HepG2 (cell line): ENCODE measurements at regions not wholly inside any gene's neighbourhood (a gene's known extent, or its start where the extent isn't known, plus 50 kb on each side); places are given as distances from the start of the nearest gene placed in this dataset.

Experiments
- ATAC-seq: fragments of 200-7000 bp; cut with Tn5 transposase; 3 replicates; pipeline ENCODE4 v1.9.1; 2020; ENCODE audit warnings: mild to moderate bottlenecking, moderate library complexity
- BruUV-seq: library from RNA; stranded (reverse); fragments of 400-500 nt; replicated peaks from 2 replicates; lab custom pipeline; 2021; lab: Mats Ljungman, UMichigan
- CTCF ChIA-PET: fragments of 300-600 bp; formaldehyde crosslinking; extraction: SDS; loops from one replicate; lab custom pipeline; 2021; ENCODE audit warnings: low total read pairs, inconsistent platforms, low intra/inter-chr PET ratio; lab: Yijun Ruan, JAX
- POLR2A ChIA-PET: fragments of 350-600 bp; sonication (Branson Sonifier 250); formaldehyde crosslinking; loops from one replicate; lab custom pipeline; 2020; ENCODE audit warnings: antibody characterized with exemption, inconsistent platforms; lab: Yijun Ruan, JAX
- DNase-seq: peaks from one replicate; pipeline ENCODE4 v3.0.0-alpha.2; 2015; ENCODE audit warnings: low spot score
- FAIRE-seq: peaks from 3 replicates; lab custom pipeline; 2011; peaks lifted over from hg19 to GRCh38; lab: Jason Lieb, UNC
- H2AFZ ChIP-seq: one replicate; pipeline ENCODE4 v1.6.1; 2011; ENCODE audit warnings: low read length, inconsistent platforms
- H3K27ac ChIP-seq: fragments of 300-600 bp; 3 replicates; pipeline ENCODE4 v1.8.0; 2011; ENCODE audit warnings: mixed run types, mild to moderate bottlenecking, mixed read lengths, low read length, inconsistent platforms; ENCODE audit not compliant: insufficient read depth; ENCODE audit errors: extremely low read length
- H3K27me3 ChIP-seq, 2 experiments: fragments of 200-600 bp in 1 of 2; 2 replicates in 1 of 2; 3 replicates in 1 of 2; pipeline versions ENCODE4 v1.6.0 to v1.8.0; 2011; ENCODE audit warnings: low read length in 2 of 2, mild to moderate bottlenecking in 2 of 2, moderate library complexity in 2 of 2, inconsistent platforms in 1 of 2; ENCODE audit not compliant: insufficient read depth in 2 of 2, control insufficient read depth in 1 of 2
- H3K36me3 ChIP-seq, 2 experiments: fragments of 200-600 bp in 1 of 2; replicated peaks in 1 of 2; 2 replicates in 1 of 2; 3 replicates in 1 of 2; pipeline versions ENCODE4 v1.5.1 to v1.8.0; 2011; ENCODE audit warnings: low read length in 2 of 2, inconsistent platforms in 1 of 2; ENCODE audit not compliant: insufficient read depth in 2 of 2, control insufficient read depth in 1 of 2
- H3K4me1 ChIP-seq: 2 replicates; pipeline ENCODE4 v1.5.1; 2012; ENCODE audit warnings: low read length, inconsistent platforms; ENCODE audit not compliant: insufficient read depth
- H3K4me2 ChIP-seq: 2 replicates; pipeline ENCODE4 v1.6.0; 2011; ENCODE audit warnings: low read depth, low read length, inconsistent platforms
- H3K4me3 ChIP-seq, 3 experiments: fragments of 200-600 bp in 1 of 3; sonication (generic), shearing (Covaris generic) in 1 of 3; replicated peaks in 1 of 3; 2 replicates each; pipeline ENCODE4 v1.5.1; 2011 to 2016; ENCODE audit warnings: low read length in 3 of 3, inconsistent platforms in 2 of 3, low read depth in 2 of 3, mild to moderate bottlenecking in 2 of 3, control low read depth in 1 of 3, mixed read lengths in 1 of 3; ENCODE audit not compliant: insufficient read depth in 1 of 3
- H3K79me2 ChIP-seq: one replicate; pipeline ENCODE4 v1.6.1; 2011; ENCODE audit warnings: low read length, inconsistent platforms; ENCODE audit not compliant: insufficient read depth
- H3K9ac ChIP-seq: 2 replicates; pipeline ENCODE4 v1.6.0; 2011; ENCODE audit warnings: mild to moderate bottlenecking, low read depth, low read length, inconsistent platforms; ENCODE audit not compliant: insufficient read depth
- H3K9me3 ChIP-seq: 2 replicates; pipeline ENCODE4 v1.5.1; 2012; ENCODE audit warnings: mild to moderate bottlenecking, low read length
- H4K20me1 ChIP-seq: 2 replicates; pipeline ENCODE4 v1.6.0; 2011; ENCODE audit warnings: inconsistent platforms, mild to moderate bottlenecking, low read length, moderate library complexity; ENCODE audit not compliant: insufficient read depth
- ASH2L ChIP-seq: fragments of 300-600, 200-600 bp; sonication (generic); IDR thresholded peaks from 2 replicates; pipeline ENCODE4 v1.7.0; 2017; ENCODE audit warnings: low read depth, mild to moderate bottlenecking, moderate library complexity, mixed read lengths, low read length; ENCODE audit not compliant: insufficient read length
- ELF3 ChIP-seq: IDR thresholded peaks from 2 replicates; pipeline ENCODE4 v1.6.1; 2016; ENCODE audit warnings: missing genetic modification reagents, missing compliant biosample characterization
- PRDM10 ChIP-seq: sonication (generic); formaldehyde crosslinking; IDR thresholded peaks from 2 replicates; pipeline ENCODE4 v1.4.0; 2020; ENCODE audit warnings: low read depth, missing genetic modification reagents
- RBFOX2 ChIP-seq: fragments of 200-400 bp; formaldehyde crosslinking; IDR thresholded peaks from 2 replicates; pipeline ENCODE4 v1.6.1; 2017; ENCODE audit warnings: low read depth, mild to moderate bottlenecking, low read length
- SALL2 ChIP-seq: sonication (generic); formaldehyde crosslinking; IDR thresholded peaks from 2 replicates; pipeline ENCODE4 v1.8.1; 2023; ENCODE audit warnings: mild to moderate bottlenecking, missing genetic modification reagents, inconsistent platforms
- SCMH1 ChIP-seq: sonication (generic); formaldehyde crosslinking; IDR thresholded peaks from 2 replicates; pipeline ENCODE4 v1.9.0; 2021; ENCODE audit warnings: missing genetic modification reagents, mild to moderate bottlenecking, borderline replicate concordance
- SP2 ChIP-seq: sonication (generic); formaldehyde crosslinking; IDR thresholded peaks from 2 replicates; pipeline ENCODE4 v1.5.1; 2020; ENCODE audit warnings: mild to moderate bottlenecking, missing genetic modification reagents
- TEAD3 ChIP-seq: optimal IDR thresholded peaks from 2 replicates; pipeline ENCODE3; 2016; ENCODE audit warnings: borderline replicate concordance
- ZBTB7B ChIP-seq: sonication (generic); formaldehyde crosslinking; IDR thresholded peaks from 2 replicates; pipeline ENCODE4 v1.4.0; 2020; ENCODE audit warnings: missing genetic modification reagents
- ZIK1 ChIP-seq: sonication (generic); formaldehyde crosslinking; IDR thresholded peaks from 2 replicates; pipeline ENCODE4 v1.5.0; 2020; ENCODE audit warnings: mild to moderate bottlenecking, low read depth, missing genetic modification reagents, borderline replicate concordance
- ZNF329 ChIP-seq: sonication (generic); formaldehyde crosslinking; IDR thresholded peaks from 2 replicates; pipeline ENCODE4 v1.9.0; 2021; ENCODE audit warnings: low read depth, mild to moderate bottlenecking, missing genetic modification reagents
- ZNF333 ChIP-seq: sonication (generic); formaldehyde crosslinking; IDR thresholded peaks from 2 replicates; pipeline ENCODE4 v1.4.0; 2020; ENCODE audit warnings: mild to moderate bottlenecking, missing genetic modification reagents, borderline replicate concordance
- ZNF362 ChIP-seq: sonication (generic); formaldehyde crosslinking; IDR thresholded peaks from 2 replicates; pipeline ENCODE4 v1.4.0; 2020; ENCODE audit warnings: missing genetic modification reagents, mild to moderate bottlenecking, borderline replicate concordance
- whole genome bisulfite sequencing: methylation state at CpG from one replicate; pipeline ENCODE4 v1.1.6; 2017; ENCODE audit warnings: low lambda C conversion rate; 5-methylcytosine and 5-hydroxymethylcytosine counted together
- in situ Hi-C: cut with HindIII; loops from 2 replicates; pipeline ENCODE4 v1.10.0; 2017; ENCODE audit warnings: low pct_unique_long_range_greater_than_20kb; ENCODE audit not compliant: extremely low pct_ligation_motif_present
- intact Hi-C: fragments of 100-400 bp; cut with micrococcal nuclease; formaldehyde crosslinking; loops from one replicate; pipeline ENCODE4 v1.10.0; 2022; ENCODE audit not compliant: unreplicated experiment

- no peak for TF ChIP-seq ZBTB7B (CRISPR knock-in tag)
- TF ChIP-seq ASH2L: no peak
- no peak for TF ChIP-seq TEAD3 (CRISPR knock-in tag)
- no peak for TF ChIP-seq ZNF362
- TF ChIP-seq SCMH1: no peak
These were observed 133.7 kb downstream of the HAUS1 start (continued) for GRCh38 chr18:46237891-46238290.

GRCh38 chr18:46239549-46239948 is 135.4 kb downstream of the HAUS1 start:
- H3K9ac ChIP-seq: no peak overlapping the region
- no peak overlapping the region for H3K4me3 ChIP-seq
- H3K79me2 ChIP-seq: no peaks in the 10 kb centered on the region
- BruUV-seq: no TSS peak
- H3K36me3 ChIP-seq: peaks cover 0 to 2% of the 10 kb centered on the region in 2 experiments; a peak in 1 of 5 replicates
- in situ Hi-C loops: no loop called here
- no peak overlapping the region for H3K4me2 ChIP-seq
- no peaks in the 10 kb centered on the region for H3K9me3 ChIP-seq
- no peaks in the 10 kb centered on the region; the same call in 1 of the 2 replicates for H4K20me1 ChIP-seq
- ChIA-PET CTCF (no interaction called here), POLR2A (no interaction called here)
- H2AFZ ChIP-seq: no peak overlapping the region
- no peak overlapping the region for H3K27ac ChIP-seq
- ATAC-seq: no peak
- H3K27me3 ChIP-seq: no peaks in the 10 kb centered on the region
- no peak for FAIRE-seq
- TF ChIP-seq ELF3 (no peak), ZIK1 (CRISPR knock-in tag) (no peak)
- no peak for DNase-seq
- H3K4me1 ChIP-seq: no peaks in the 10 kb centered on the region
- intact Hi-C loops: no loop called here

- CTCF ChIA-PET: no interaction called here
- Histone ChIP-seq H3K79me2 (no peaks in the 10 kb centered on the region), H3K4me3 (no peak overlapping the region), H3K9ac (no peak overlapping the region), H3K4me1 (no peaks in the 10 kb centered on the region), H2AFZ (no peak overlapping the region), H3K36me3 (peaks cover 0 to 2% of the 10 kb centered on the region in 2 experiments; a peak in 1 of 5 replicates), H3K9me3 (no peaks in the 10 kb centered on the region), H3K4me2 (no peak overlapping the region), H4K20me1 (no peaks in the 10 kb centered on the region; the same call in 1 of the 2 replicates), H3K27ac (no peak overlapping the region), H3K27me3 (no peaks in the 10 kb centered on the region)
- FAIRE-seq (no peak), DNase-seq (no peak), ATAC-seq (no peak)
- in situ Hi-C loops (no loop called here), intact Hi-C loops (no loop called here)
- POLR2A ChIA-PET: no interaction called here
- BruUV-seq: no TSS peak
- 100% methylated on average over 4 of the region's 4 CpGs for WGBS
- TF ChIP-seq RBFOX2 (no peak), ZNF333 (CRISPR knock-in tag) (no peak), SP2 (CRISPR knock-in tag) (no peak), SALL2 (CRISPR knock-in tag) (no peak), PRDM10 (CRISPR knock-in tag) (no peak), ZNF329 (no peak)
These were observed 135.8 kb downstream of the HAUS1 start for GRCh38 chr18:46239998-46240397.
